Trophoblast cell (in vitro differentiated cells and primary cell): ENCODE measurements at regions not wholly inside any gene's neighbourhood (a gene's known extent, or its start where the extent isn't known, plus 50 kb on each side); places are given as distances from the start of the nearest gene placed in this dataset.
"Not testable (repeated sequence)": the region's sequence is repeated elsewhere in the genome, so short reads cannot be mapped to it uniquely, and the experiment has no call there.

Experiments used
- DNase-seq, 2 donors: peaks; one replicate each; pipeline ENCODE4 v3.0.0-alpha.2; 2016
- H2AFZ ChIP-seq: 2 replicates; pipeline ENCODE4 v1.6.1; 2013; ENCODE audit warnings: low read length, moderate library complexity, mild to moderate bottlenecking; ENCODE audit not compliant: insufficient read depth, poor library complexity
- H2AK5ac ChIP-seq: 2 replicates; pipeline ENCODE4 v1.6.1; 2013; ENCODE audit warnings: mild to moderate bottlenecking, low read length
- H2BK120ac ChIP-seq: 2 replicates; pipeline ENCODE4 v1.6.1; 2013; ENCODE audit warnings: low read length, mild to moderate bottlenecking, moderate library complexity; ENCODE audit not compliant: insufficient read depth, poor library complexity
- H2BK12ac ChIP-seq: 2 replicates; pipeline ENCODE4 v1.6.1; 2013; ENCODE audit warnings: mild to moderate bottlenecking, low read length, moderate library complexity
- H2BK5ac ChIP-seq: 2 replicates; pipeline ENCODE4 v1.6.1; 2013; ENCODE audit warnings: low read length, low read depth, moderate library complexity, mild to moderate bottlenecking; ENCODE audit not compliant: poor library complexity
- H3K14ac ChIP-seq: 2 replicates; pipeline ENCODE4 v1.6.1; 2013; ENCODE audit warnings: mild to moderate bottlenecking, low read length
- H3K18ac ChIP-seq: 2 replicates; pipeline ENCODE4 v1.6.1; 2013; ENCODE audit warnings: mild to moderate bottlenecking, low read length
- H3K23ac ChIP-seq: 2 replicates; pipeline ENCODE4 v1.6.1; 2013; ENCODE audit warnings: low read length
- H3K27ac ChIP-seq: 2 replicates; pipeline ENCODE4 v1.5.1; 2013; ENCODE audit warnings: low read depth, mild to moderate bottlenecking, inconsistent platforms, low read length, moderate library complexity
- H3K27me3 ChIP-seq: 2 replicates; pipeline ENCODE4 v1.6.1; 2013; ENCODE audit warnings: inconsistent platforms, mild to moderate bottlenecking, low read length, moderate library complexity; ENCODE audit not compliant: insufficient read depth
- H3K36me3 ChIP-seq, 2 experiments: 1 replicate in 1 of 2; 2 replicates in 1 of 2; pipeline ENCODE4 v1.6.1; 2013; ENCODE audit warnings: low read length in 2 of 2, mild to moderate bottlenecking in 2 of 2, moderate library complexity in 1 of 2; ENCODE audit not compliant: insufficient read depth in 2 of 2, control insufficient read depth in 1 of 2
- H3K4ac ChIP-seq: 2 replicates; pipeline ENCODE4 v1.6.1; 2013; ENCODE audit warnings: low read depth, mild to moderate bottlenecking, low read length, moderate library complexity
- H3K4me1 ChIP-seq, 2 experiments: 1 replicate in 1 of 2; 2 replicates in 1 of 2; pipeline ENCODE4 v1.6.1; 2013; ENCODE audit warnings: low read length in 2 of 2, mild to moderate bottlenecking in 2 of 2, moderate library complexity in 1 of 2; ENCODE audit not compliant: insufficient read depth in 2 of 2, control insufficient read depth in 1 of 2
- H3K4me2 ChIP-seq: 2 replicates; pipeline ENCODE4 v1.6.1; 2013; ENCODE audit warnings: inconsistent platforms, mild to moderate bottlenecking, low read length, moderate library complexity
- H3K4me3 ChIP-seq: 2 replicates; pipeline ENCODE4 v1.5.1; 2013; ENCODE audit warnings: mild to moderate bottlenecking, low read depth, low read length, inconsistent platforms
- H3K79me1 ChIP-seq: one replicate; pipeline ENCODE4 v1.6.1; 2013; ENCODE audit warnings: low read length
- H3K79me2 ChIP-seq: 2 replicates; pipeline ENCODE4 v1.6.1; 2013; ENCODE audit warnings: low read length, mild to moderate bottlenecking; ENCODE audit not compliant: control insufficient read depth, insufficient read depth, poor library complexity
- H3K9ac ChIP-seq: 2 replicates; pipeline ENCODE4 v1.6.1; 2013; ENCODE audit warnings: mild to moderate bottlenecking, low read length
- H3K9me3 ChIP-seq: 2 replicates; pipeline ENCODE4 v1.6.1; 2013; ENCODE audit warnings: low read depth, mild to moderate bottlenecking, control low read depth, inconsistent platforms, low read length; ENCODE audit not compliant: insufficient read depth
- H4K12ac ChIP-seq: 2 replicates; pipeline ENCODE4 v1.6.1; 2013; ENCODE audit warnings: low read depth, mild to moderate bottlenecking, low read length, moderate library complexity
- H4K8ac ChIP-seq: 2 replicates; pipeline ENCODE4 v1.6.1; 2013; ENCODE audit warnings: low read depth, mild to moderate bottlenecking, low read length, moderate library complexity
- H4K91ac ChIP-seq: one replicate; pipeline ENCODE4 v1.6.1; 2013; ENCODE audit warnings: low read depth, mild to moderate bottlenecking, low read length, moderate library complexity
- WGBS: extraction: QIAGEN DNeasy Blood & Tissue Kit; methylation state at CpG from one replicate; pipeline ENCODE4 v1.1.7; 2013; ENCODE audit warnings: missing lambda C conversion rate; ENCODE audit not compliant: insufficient read length, insufficient coverage; ENCODE audit errors: extremely low coverage; 5-methylcytosine and 5-hydroxymethylcytosine counted together

DNA sequence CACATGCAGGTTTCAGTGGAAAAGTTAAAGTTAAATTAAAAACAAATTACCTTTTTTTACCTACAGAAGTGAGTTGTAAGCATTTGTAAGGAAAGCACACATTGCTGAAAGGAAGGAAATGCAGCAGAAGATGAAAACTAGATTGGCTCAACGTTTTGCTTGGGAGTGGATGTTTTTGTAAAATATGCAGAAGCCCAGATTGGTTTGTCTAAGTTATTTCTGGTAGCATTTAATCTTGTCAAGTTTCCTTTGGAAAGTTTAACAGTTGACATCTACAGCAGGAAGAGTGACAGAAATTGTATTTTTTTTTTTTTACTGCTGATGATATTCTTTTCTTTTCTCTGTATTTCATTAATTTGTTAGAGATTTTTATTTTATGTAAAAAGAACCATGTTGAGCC is 315.1 kb upstream of the MON1B start:
- Histone ChIP-seq H3K9me3 (no peaks in the 10 kb centered on the region), H2AFZ (no peak overlapping the region), H4K12ac (no peak overlapping the region), H2BK5ac (no peak overlapping the region), H3K36me3 (no peaks in the 10 kb centered on the region), H3K4me3 (no peak overlapping the region), H3K27ac (no peak overlapping the region), H4K8ac (no peak overlapping the region), H3K27me3 (no peaks in the 10 kb centered on the region), H3K79me1 (no peaks in the 10 kb centered on the region), H3K18ac (no peak overlapping the region), H3K23ac (no peak overlapping the region), H3K79me2 (no peaks in the 10 kb centered on the region), H3K9ac (no peak overlapping the region), H2BK120ac (no peak overlapping the region), H4K91ac (no peak overlapping the region), H3K4me2 (no peak overlapping the region), H3K4me1 (no peaks in the 10 kb centered on the region), H3K4ac (no peak overlapping the region), H3K14ac (no peak overlapping the region), H2AK5ac (no peak overlapping the region), H2BK12ac (no peak overlapping the region)
- no peak for DNase-seq
- WGBS: no CpG with 5 or more reads among the region's 1 CpG

- Histone ChIP-seq H3K14ac (no peak overlapping the region), H2BK12ac (no peak overlapping the region), H3K79me1 (no peaks in the 10 kb centered on the region), H2BK5ac (no peak overlapping the region), H4K8ac (no peak overlapping the region), H3K36me3 (no peaks in the 10 kb centered on the region), H2AFZ (no peak overlapping the region), H3K27me3 (no peaks in the 10 kb centered on the region), H2BK120ac (no peak overlapping the region), H2AK5ac (no peak overlapping the region), H3K18ac (no peak overlapping the region), H3K23ac (no peak overlapping the region), H3K9me3 (no peaks in the 10 kb centered on the region), H3K4me3 (no peak overlapping the region), H3K4me1 (peaks cover 0 to 4% of the 10 kb centered on the region in 2 experiments), H3K27ac (no peak overlapping the region), H3K4me2 (no peak overlapping the region), H3K4ac (no peak overlapping the region), H4K12ac (no peak overlapping the region), H3K79me2 (no peaks in the 10 kb centered on the region), H4K91ac (no peak overlapping the region), H3K9ac (peak overlapping the region; percentile 67)
- no peak for DNase-seq
- WGBS: no CpG with 5 or more reads among the region's 4 CpGs
Measured at GRCh38 chr16:76879420-76879819, 311.6 kb upstream of the MON1B start.

GRCh38 chr16:76880523-76880922 is 310.5 kb upstream of the MON1B start:
- H4K12ac ChIP-seq, H2AK5ac ChIP-seq, H3K18ac ChIP-seq, H3K4me1 ChIP-seq, H3K9ac ChIP-seq, H3K4me2 ChIP-seq, H4K91ac ChIP-seq, H3K79me1 ChIP-seq, H3K36me3 ChIP-seq, H3K14ac ChIP-seq, H2AFZ ChIP-seq, H3K79me2 ChIP-seq, H3K27me3 ChIP-seq, H3K4me3 ChIP-seq, H4K8ac ChIP-seq, H3K27ac ChIP-seq, H2BK120ac ChIP-seq, H2BK12ac ChIP-seq, H3K9me3 ChIP-seq, H2BK5ac ChIP-seq, H3K23ac ChIP-seq, H3K4ac ChIP-seq, DNase-seq: not testable (repeated sequence)
- no CpG with 5 or more reads among the region's 5 CpGs for WGBS

GRCh38 chr16:76882105-76882504 is 308.9 kb upstream of the MON1B start:
- no CpG with 5 or more reads among the region's 2 CpGs for WGBS
- no peak for DNase-seq
- no peak overlapping the region for H2BK120ac ChIP-seq
- no peaks in the 10 kb centered on the region for H3K79me1 ChIP-seq
- H4K91ac ChIP-seq: no peak overlapping the region
- H3K9ac ChIP-seq: no peak overlapping the region
- no peak overlapping the region for H3K14ac ChIP-seq
- no peak overlapping the region for H3K4me3 ChIP-seq
- H3K4me2 ChIP-seq: no peak overlapping the region
- H3K23ac ChIP-seq: no peak overlapping the region
- H2BK5ac ChIP-seq: no peak overlapping the region
- no peak overlapping the region for H4K8ac ChIP-seq
- H3K27ac ChIP-seq: no peak overlapping the region
- no peaks in the 10 kb centered on the region for H3K36me3 ChIP-seq
- no peak overlapping the region for H2AFZ ChIP-seq
- H2AK5ac ChIP-seq: no peak overlapping the region
- no peak overlapping the region for H2BK12ac ChIP-seq
- no peak overlapping the region for H3K4ac ChIP-seq
- peaks cover 0 to 4% of the 10 kb centered on the region in 2 experiments for H3K4me1 ChIP-seq
- H3K18ac ChIP-seq: no peak overlapping the region
- no peak overlapping the region for H4K12ac ChIP-seq
- no peaks in the 10 kb centered on the region for H3K9me3 ChIP-seq
- no peaks in the 10 kb centered on the region for H3K27me3 ChIP-seq
- no peaks in the 10 kb centered on the region for H3K79me2 ChIP-seq
